ENCODE measurements at regions not wholly inside any gene's neighbourhood (a gene's known extent, or its start where the extent isn't known, plus 50 kb on each side); places are given as distances from the start of the nearest gene placed in this dataset.

- no peaks in the 10 kb centered on the region for H3K9me3 Mint-ChIP-seq (ENCODE audit: unreplicated experiment)
- H3K27me3 ChIP-seq (replicated peaks; ENCODE audit: control insufficient read depth, insufficient read depth, low read length): no peaks in the 10 kb centered on the region
- H3K27ac Mint-ChIP-seq (ENCODE audit: unreplicated experiment): no peak overlapping the region
Observed at GRCh38 chr21:32185726-32186125, 93.1 kb downstream of the MIS18A start.

GRCh38 chr21:32185103-32185502, 93.7 kb downstream of the MIS18A start:
- H3K4me1 Mint-ChIP-seq (ENCODE audit: low read depth, unreplicated experiment): no peaks in the 10 kb centered on the region
- Histone ChIP-seq H3K4me1 (no peaks in the 10 kb centered on the region), H3K36me3 (ENCODE audit: control insufficient read depth, insufficient read depth, low read length) (no peaks in the 10 kb centered on the region), H3K27me3 (replicated peaks; ENCODE audit: control insufficient read depth, insufficient read depth, low read length) (no peaks in the 10 kb centered on the region; the same call in 1 of the 2 replicates), H3K9me3 (no peaks in the 10 kb centered on the region), H3K4me3 (ENCODE audit: low read depth, low read length) (no peak overlapping the region)
- H3K9me3 Mint-ChIP-seq (ENCODE audit: unreplicated experiment): no peaks in the 10 kb centered on the region
- POLR2A ChIA-PET: no interaction called here
- no peak for DNase-seq
- CTCF ChIA-PET: no interaction called here
- no peak for TF ChIP-seq CTCF (IDR thresholded peaks at IDR 0.05; ENCODE audit: insufficient read depth in 1 of 2, low read depth in 1 of 2, low read length in 1 of 2, severe bottlenecking in 1 of 2, unreplicated experiment in 1 of 2)
- peaks cover 44% of the 10 kb centered on the region for H3K27me3 Mint-ChIP-seq (ENCODE audit: insufficient read depth, unreplicated experiment)
- no TSS peak for BruUV-seq (replicated peaks)
- intact Hi-C loops (cut with micrococcal nuclease; ENCODE audit: unreplicated experiment): no loop called here
- H3K27ac Mint-ChIP-seq (ENCODE audit: unreplicated experiment): no peak overlapping the region
- no peaks in the 10 kb centered on the region for H3K36me3 Mint-ChIP-seq (ENCODE audit: insufficient read depth, unreplicated experiment)
- H3K4me3 Mint-ChIP-seq (ENCODE audit: unreplicated experiment): no peak overlapping the region

More at GRCh38 chr21:32185726-32186125, 93.1 kb downstream of the MIS18A start:
- H3K36me3 Mint-ChIP-seq (ENCODE audit: insufficient read depth, unreplicated experiment): no peaks in the 10 kb centered on the region
- no peak for DNase-seq
- no peak overlapping the region for H3K4me3 Mint-ChIP-seq (ENCODE audit: unreplicated experiment)
- intact Hi-C loops (cut with micrococcal nuclease; ENCODE audit: unreplicated experiment): no loop called here
- POLR2A ChIA-PET: no interaction called here
- no peak for TF ChIP-seq CTCF (IDR thresholded peaks at IDR 0.05; ENCODE audit: insufficient read depth in 1 of 2, low read depth in 1 of 2, low read length in 1 of 2, severe bottlenecking in 1 of 2, unreplicated experiment in 1 of 2)
- Histone ChIP-seq H3K4me1 (no peaks in the 10 kb centered on the region), H3K4me3 (ENCODE audit: low read depth, low read length) (no peak overlapping the region), H3K36me3 (ENCODE audit: control insufficient read depth, insufficient read depth, low read length) (no peaks in the 10 kb centered on the region), H3K9me3 (no peaks in the 10 kb centered on the region)
- no TSS peak for BruUV-seq (replicated peaks)
- H3K4me1 Mint-ChIP-seq (ENCODE audit: low read depth, unreplicated experiment): no peaks in the 10 kb centered on the region
- H3K27me3 Mint-ChIP-seq (ENCODE audit: insufficient read depth, unreplicated experiment): peaks cover 44% of the 10 kb centered on the region
- CTCF ChIA-PET: no interaction called here

GRCh38 chr21:32184485-32184884, 94.4 kb downstream of the MIS18A start:
- Histone ChIP-seq H3K27me3 (replicated peaks; ENCODE audit: control insufficient read depth, insufficient read depth, low read length) (no peaks in the 10 kb centered on the region; the same call in 1 of the 2 replicates), H3K4me3 (ENCODE audit: low read depth, low read length) (no peak overlapping the region), H3K4me1 (no peaks in the 10 kb centered on the region), H3K36me3 (ENCODE audit: control insufficient read depth, insufficient read depth, low read length) (no peaks in the 10 kb centered on the region), H3K9me3 (no peaks in the 10 kb centered on the region)
- no TSS peak for BruUV-seq (replicated peaks)
- intact Hi-C loops (cut with micrococcal nuclease; ENCODE audit: unreplicated experiment): no loop called here
- no peaks in the 10 kb centered on the region for H3K4me1 Mint-ChIP-seq (ENCODE audit: low read depth, unreplicated experiment)
- H3K27ac Mint-ChIP-seq (ENCODE audit: unreplicated experiment): no peak overlapping the region
- ChIA-PET POLR2A (no interaction called here), CTCF (no interaction called here)
- TF ChIP-seq CTCF (IDR thresholded peaks at IDR 0.05; ENCODE audit: insufficient read depth in 1 of 2, low read depth in 1 of 2, low read length in 1 of 2, severe bottlenecking in 1 of 2, unreplicated experiment in 1 of 2): no peak
- DNase-seq: peak; percentile 22 to 38
- H3K36me3 Mint-ChIP-seq (ENCODE audit: insufficient read depth, unreplicated experiment): no peaks in the 10 kb centered on the region
- peaks cover 41% of the 10 kb centered on the region for H3K27me3 Mint-ChIP-seq (ENCODE audit: insufficient read depth, unreplicated experiment)
- no peaks in the 10 kb centered on the region for H3K9me3 Mint-ChIP-seq (ENCODE audit: unreplicated experiment)
- no peak overlapping the region for H3K4me3 Mint-ChIP-seq (ENCODE audit: unreplicated experiment)
